Neural crest cell (in vitro differentiated cells): ENCODE measurements at regions not wholly inside any gene's neighbourhood (a gene's known extent, or its start where the extent isn't known, plus 50 kb on each side); places are given as distances from the start of the nearest gene placed in this dataset.

ENCODE experiments used
- DNase-seq: peaks from one replicate; pipeline ENCODE4 v3.0.0; 2021; ENCODE audit warnings: low read depth, mixed read lengths, low spot score
- H3K27ac Mint-ChIP-seq: one replicate; pipeline ENCODE4 v1.8.0; 2021; ENCODE audit warnings: mild to moderate bottlenecking, mixed read lengths; ENCODE audit not compliant: unreplicated experiment
- H3K27me3 Mint-ChIP-seq: 2 replicates; pipeline ENCODE4 v1.8.0; 2021; ENCODE audit warnings: low read depth, mild to moderate bottlenecking, mixed read lengths
- H3K36me3 Mint-ChIP-seq: 2 replicates; pipeline ENCODE4 v1.8.0; 2021; ENCODE audit warnings: low read depth, mild to moderate bottlenecking, mixed read lengths
- H3K4me1 Mint-ChIP-seq: 2 replicates; pipeline ENCODE4 v1.8.0; 2021; ENCODE audit warnings: mixed read lengths
- H3K4me3 Mint-ChIP-seq: one replicate; pipeline ENCODE4 v1.8.0; 2021; ENCODE audit warnings: mild to moderate bottlenecking, mixed read lengths
- H3K9me3 Mint-ChIP-seq: 2 replicates; pipeline ENCODE4 v1.8.0; 2021; ENCODE audit warnings: mixed read lengths
- CTCF ChIP-seq: fragments of 200-600 bp; sonication (generic); conservative IDR thresholded peaks from 2 replicates; pipeline ENCODE4 v1.5.0; 2021; ENCODE audit warnings: antibody characterized with exemption, mild to moderate bottlenecking

DNA sequence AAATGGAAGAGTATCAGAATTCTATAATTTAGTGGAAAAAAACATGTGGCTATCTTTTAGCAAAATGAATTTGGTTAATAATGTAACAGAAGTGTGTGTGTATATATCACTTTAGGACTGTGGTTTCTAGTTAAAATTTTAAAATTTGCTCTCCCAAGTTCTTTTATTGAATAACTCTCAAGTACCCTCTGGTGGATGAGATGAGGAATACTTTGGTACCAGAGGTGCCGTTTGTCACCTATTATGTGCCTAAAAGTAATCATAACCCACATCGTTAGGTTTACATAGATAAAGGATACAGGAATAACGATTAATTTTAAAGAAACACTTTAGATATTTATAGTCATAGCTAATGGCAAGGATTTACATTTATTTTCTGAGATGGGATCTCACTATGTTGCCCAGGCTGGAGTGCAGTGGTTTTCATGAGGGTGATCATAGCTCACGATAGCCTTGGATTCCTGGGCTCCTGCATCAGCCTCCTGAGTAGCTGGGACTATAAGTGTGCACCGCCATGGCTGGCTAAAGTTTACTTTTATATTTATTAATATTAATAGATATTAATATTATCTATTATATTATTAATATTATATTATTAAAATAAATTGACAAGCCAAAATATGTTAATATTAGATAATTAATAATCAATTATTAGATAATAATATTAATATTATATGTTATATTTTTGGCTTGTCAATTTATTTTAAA, 66.7 kb upstream of the CAPRIN1 start:
- no peak for DNase-seq
- Mint-ChIP-seq H3K27ac (no peak overlapping the region), H3K27me3 (peaks cover 11% of the 10 kb centered on the region), H3K4me1 (peaks cover 9% of the 10 kb centered on the region), H3K4me3 (no peak overlapping the region), H3K9me3 (no peaks in the 10 kb centered on the region), H3K36me3 (no peaks in the 10 kb centered on the region)
- TF ChIP-seq CTCF: peak; percentile 27

DNA sequence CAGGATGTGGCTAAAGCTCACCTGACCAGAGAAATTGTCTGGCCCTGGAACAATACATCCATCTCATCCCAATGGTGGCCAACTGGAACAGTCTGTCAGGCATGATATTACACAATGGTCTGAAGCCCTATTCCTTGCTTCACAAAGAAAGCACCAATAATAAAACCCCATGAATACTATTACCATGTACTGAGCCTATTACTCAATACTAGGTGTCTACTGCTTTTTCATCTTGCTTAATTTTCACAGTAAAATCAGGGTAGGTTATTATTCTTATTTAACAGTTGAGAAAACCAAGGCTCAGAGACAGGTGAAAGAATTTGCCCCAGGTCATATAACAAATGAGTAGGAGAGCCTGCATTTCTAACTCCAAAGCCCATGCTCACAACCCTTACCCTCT, 68.9 kb upstream of the CAPRIN1 start:
- peaks cover 17% of the 10 kb centered on the region for H3K27me3 Mint-ChIP-seq
- no peaks in the 10 kb centered on the region for H3K9me3 Mint-ChIP-seq
- H3K4me1 Mint-ChIP-seq: peaks cover 5% of the 10 kb centered on the region
- no peak for DNase-seq
- no peak overlapping the region for H3K27ac Mint-ChIP-seq
- H3K4me3 Mint-ChIP-seq: no peak overlapping the region
- TF ChIP-seq CTCF: no peak
- no peaks in the 10 kb centered on the region for H3K36me3 Mint-ChIP-seq

DNA sequence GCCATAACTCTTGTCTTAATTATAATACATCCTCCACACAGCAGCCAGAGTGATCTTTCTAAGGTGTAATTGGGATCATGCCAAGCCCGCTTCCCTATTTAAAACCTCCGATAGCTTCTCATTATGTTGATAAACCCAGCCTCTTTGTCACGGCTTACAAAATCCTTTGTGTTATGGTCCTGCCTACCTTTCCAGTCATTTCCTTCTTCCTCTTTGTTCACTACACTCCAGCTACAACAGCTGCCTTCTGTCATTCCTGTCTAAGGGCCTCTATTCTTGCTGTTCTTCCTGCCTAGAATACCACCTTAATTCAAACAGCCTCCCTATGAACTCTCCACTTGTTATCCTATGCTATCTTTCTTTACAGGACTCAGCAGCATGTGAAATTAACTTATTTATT, 70.6 kb upstream of the CAPRIN1 start:
- DNase-seq: no peak
- H3K27ac Mint-ChIP-seq: peak overlapping the region; percentile 10
- no peak overlapping the region for H3K4me3 Mint-ChIP-seq
- no peak for TF ChIP-seq CTCF
- peaks cover 17% of the 10 kb centered on the region for H3K27me3 Mint-ChIP-seq
- peaks cover 5% of the 10 kb centered on the region for H3K4me1 Mint-ChIP-seq
- no peaks in the 10 kb centered on the region for H3K9me3 Mint-ChIP-seq
- H3K36me3 Mint-ChIP-seq: no peaks in the 10 kb centered on the region

GRCh38 chr11:33978376-33978775, 73.2 kb upstream of the CAPRIN1 start:
- peaks cover 21% of the 10 kb centered on the region for H3K27me3 Mint-ChIP-seq

GRCh38 chr11:33977676-33978075, 73.9 kb upstream of the CAPRIN1 start:
- no peak overlapping the region for H3K27ac Mint-ChIP-seq
- H3K9me3 Mint-ChIP-seq: no peaks in the 10 kb centered on the region
- H3K27me3 Mint-ChIP-seq: peaks cover 21% of the 10 kb centered on the region
- no peak overlapping the region for H3K4me3 Mint-ChIP-seq
- H3K36me3 Mint-ChIP-seq: no peaks in the 10 kb centered on the region
- no peak for TF ChIP-seq CTCF
- DNase-seq: no peak
- peaks cover 5% of the 10 kb centered on the region for H3K4me1 Mint-ChIP-seq

More at GRCh38 chr11:33978376-33978775, 73.2 kb upstream of the CAPRIN1 start:
- Mint-ChIP-seq H3K4me1 (peaks cover 5% of the 10 kb centered on the region), H3K9me3 (no peaks in the 10 kb centered on the region), H3K4me3 (no peak overlapping the region), H3K27ac (no peak overlapping the region), H3K36me3 (no peaks in the 10 kb centered on the region)
- DNase-seq: no peak
- TF ChIP-seq CTCF: no peak
